CD4-positive, alpha-beta T cell treated with Interleukin-17A for 1 hour (primary cell): ENCODE measurements at regions not wholly inside any gene's neighbourhood (a gene's known extent, or its start where the extent isn't known, plus 50 kb on each side); places are given as distances from the start of the nearest gene placed in this dataset.
"Not testable (repeated sequence)": the region's sequence is repeated elsewhere in the genome, so short reads cannot be mapped to it uniquely, and the experiment has no call there.

Experiments used
- DNase-seq: peaks from one replicate; pipeline ENCODE4 v3.0.0-alpha.2; 2020

DNA sequence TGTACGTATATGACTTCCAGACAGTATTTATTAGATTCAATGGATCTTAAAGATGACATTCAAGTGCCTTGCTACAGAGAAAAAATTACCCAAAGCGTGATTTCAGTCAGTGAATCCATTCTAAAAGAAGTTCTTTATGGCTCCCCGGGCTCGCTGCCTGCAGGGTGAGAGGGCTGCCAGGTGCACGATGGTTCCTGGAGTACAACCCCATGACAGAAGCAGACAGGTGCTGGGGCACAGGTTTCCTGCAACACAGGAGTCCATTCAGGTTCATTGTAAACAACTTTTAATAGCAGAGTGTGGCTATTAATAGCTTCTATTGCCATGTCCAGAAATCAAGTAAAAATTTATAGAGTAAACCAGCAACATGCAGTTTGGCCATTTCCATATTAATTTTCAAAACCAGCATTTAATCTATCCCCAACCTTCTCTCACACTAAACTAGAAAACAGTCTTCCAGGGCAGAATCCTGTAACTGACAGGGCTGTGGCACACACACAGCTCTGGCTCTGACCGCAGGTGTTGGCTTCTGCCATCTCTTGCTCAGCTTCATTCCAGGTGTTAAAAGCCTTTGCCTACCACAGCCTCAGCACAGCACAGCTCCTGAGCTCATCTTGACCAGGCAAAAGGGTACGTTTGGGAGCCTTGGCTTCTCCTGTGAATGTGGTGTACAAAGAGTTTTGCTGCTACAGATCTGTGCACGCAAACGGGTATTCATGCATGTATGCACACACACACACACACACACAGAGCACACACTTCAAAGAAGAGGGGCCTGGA, 185.9 kb downstream of the MEX3B start:
- no peak for DNase-seq

DNA sequence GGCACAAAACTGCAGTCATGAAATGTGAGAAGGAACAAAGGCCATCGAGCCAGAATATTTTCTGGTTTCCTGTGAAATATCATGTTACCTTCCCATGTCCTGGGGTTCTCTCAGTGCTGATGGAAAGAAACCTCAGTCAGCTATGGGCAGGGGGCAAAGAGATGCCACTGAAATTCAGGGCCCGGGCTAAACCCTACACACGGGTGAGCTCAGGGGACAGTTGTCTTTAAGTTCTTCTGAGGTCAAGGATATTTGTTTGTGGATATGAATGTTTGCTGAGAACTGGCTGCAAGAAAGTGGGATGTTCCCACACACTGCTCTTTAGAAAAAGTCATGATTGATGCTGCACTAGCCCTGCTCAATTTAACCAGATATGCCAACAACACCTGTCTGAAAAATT, 187.2 kb downstream of the MEX3B start:
- DNase-seq: no peak

DNA sequence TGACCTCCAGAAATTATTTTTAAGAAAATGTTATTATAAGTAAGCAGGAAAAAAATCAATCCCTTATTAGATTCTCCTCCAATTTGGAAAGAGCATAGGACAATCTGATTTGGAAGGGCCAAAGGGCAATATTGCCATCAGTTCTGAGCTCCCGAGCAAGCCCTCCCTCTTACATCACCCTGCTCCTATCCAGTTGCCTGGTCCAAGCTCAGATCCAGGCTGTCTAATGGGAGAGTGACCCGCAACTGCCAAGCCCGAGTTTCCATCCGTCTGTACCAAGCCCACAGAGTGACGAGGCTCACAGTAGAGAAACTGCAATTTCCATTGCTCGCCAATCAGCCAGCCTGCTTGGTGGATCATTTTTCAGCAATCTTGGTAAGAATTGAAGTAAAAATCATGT, 187.7 kb downstream of the MEX3B start:
- DNase-seq: no peak

DNA sequence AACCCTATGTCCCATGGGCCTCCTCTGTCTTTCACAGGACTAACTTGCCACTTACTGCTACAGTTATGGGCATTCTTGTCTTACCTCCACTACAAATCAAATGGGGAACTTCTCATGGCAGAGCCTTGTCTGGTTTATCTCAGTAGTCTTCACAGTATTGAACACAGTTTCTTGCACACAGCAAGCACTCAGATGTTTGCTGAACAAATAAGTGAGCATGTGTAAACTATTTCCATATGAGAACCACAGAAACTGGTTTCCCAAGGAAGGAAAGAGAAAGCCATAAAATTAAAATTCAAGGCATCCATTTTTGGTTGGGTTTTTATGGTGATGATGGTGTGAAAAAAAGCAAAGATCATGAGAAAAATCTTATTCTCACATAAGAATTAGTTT, 189.2 kb downstream of the MEX3B start:
- DNase-seq: no peak

- DNase-seq: no peak
These were observed 189.7 kb downstream of the MEX3B start for GRCh38 chr15:81856001-81856633.

- DNase-seq: no peak
These were observed 192.6 kb downstream of the MEX3B start for GRCh38 chr15:81853150-81853748.

DNA sequence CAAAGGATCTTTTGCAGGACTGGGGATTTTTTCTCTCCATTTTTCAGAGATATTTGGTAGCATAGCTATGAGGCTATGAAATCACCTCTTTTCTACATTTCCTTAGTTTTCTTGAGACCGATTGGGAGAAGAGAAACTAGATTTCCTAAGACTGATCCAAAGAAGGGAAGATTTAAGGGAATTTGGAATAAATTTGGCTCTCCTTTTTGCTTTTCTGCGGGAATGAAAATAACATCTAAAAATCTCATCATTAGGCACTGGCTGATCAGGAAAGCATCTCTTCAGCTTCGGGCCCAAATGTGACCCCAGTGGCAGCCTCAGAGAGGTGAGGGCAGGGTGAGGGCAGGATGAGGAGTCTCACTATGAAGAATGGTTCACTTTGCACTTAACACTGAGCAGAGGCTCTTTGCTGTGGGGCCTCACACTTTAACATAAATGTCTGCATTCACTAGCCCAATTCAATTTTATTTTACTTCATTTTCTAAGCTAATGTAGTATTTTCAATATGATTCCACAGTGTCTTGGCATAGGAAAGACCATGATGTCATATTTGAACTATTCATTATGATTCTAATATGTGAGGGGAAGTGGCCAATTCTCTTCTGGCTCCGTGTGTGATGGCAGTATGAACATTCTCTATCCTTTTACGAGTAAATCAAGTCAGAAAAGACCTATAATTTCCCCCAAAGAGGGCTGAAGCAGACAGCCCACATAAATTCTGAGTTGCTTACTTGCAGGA, 193.2 kb downstream of the MEX3B start:
- DNase-seq: no peak

DNA sequence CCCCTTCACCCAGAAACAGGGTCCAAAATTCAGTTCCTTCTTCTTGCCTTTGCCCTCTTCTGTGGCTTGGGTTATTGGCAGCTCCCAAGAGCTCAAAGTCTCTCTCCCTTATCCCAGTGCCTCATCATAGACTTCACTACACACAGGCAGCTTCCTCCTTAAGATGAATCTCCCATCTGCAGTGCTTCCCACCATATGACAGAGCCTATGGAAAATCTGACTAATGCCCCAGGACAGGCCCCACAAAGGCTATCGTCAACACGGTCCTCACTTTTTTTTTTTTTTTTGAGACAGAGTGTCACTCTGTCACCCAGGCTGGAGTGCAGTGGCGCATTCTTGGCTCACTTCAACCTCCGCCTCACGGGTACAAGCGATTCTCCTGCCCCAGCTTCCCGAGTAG, 194.1 kb downstream of the MEX3B start:
- DNase-seq: no peak

- DNase-seq: no peak
These were observed 194.5 kb downstream of the MEX3B start for GRCh38 chr15:81851325-81851724.

DNA sequence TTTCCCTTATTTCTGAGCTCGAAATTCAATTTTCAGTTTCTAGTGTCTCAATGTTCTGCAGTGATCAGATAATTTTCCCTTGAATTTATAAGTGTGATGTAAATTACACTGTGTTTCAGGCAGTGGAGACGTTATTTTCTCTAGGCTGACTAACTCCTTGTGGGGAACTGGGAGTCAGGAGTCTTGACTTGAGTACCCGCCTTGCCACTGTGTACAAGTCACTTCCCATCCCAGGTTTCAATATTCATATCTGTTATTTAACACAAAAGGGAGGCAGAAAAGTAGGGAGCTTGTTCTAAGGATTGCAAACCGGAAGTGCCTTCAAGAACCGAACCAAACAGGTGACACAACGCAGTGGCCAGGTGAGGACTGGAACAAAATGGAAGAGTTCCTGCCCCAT, 196.5 kb downstream of the MEX3B start:
- no peak for DNase-seq

GRCh38 chr15:81848701-81849100, 197.1 kb downstream of the MEX3B start:
- DNase-seq: no peak

DNA sequence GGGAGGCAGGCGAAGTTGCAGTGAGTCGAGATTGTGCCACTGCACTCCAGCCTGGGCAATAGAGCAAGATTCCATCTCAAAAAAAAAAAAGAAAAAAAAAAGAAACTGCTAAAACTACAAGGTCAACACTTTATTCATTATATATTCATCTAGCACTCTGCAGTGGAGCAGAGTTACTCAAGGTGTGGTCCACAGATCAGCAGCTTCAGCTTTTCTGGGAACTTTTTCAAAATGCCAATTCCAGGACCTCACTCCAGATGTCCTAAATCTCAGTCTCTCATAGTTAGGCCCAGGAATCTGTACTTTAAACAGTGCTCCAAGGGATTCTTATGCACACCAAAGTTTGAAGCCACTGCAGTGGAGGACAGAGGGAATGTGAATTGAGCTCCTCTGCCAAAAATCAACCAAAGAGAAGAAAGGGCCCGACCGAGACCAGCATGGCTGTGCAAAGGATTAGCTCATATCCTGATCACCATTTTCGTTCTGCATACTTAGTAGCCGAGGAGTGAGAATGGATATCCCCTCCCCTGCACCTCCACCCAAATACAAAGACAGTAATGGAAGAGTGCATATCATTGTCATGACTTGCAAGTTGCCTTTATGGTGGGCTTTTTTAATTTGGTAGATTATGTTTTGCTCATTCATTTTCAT, 201.9 kb downstream of the MEX3B start:
- DNase-seq: no peak

- DNase-seq: no peak
These were observed 202.6 kb downstream of the MEX3B start for GRCh38 chr15:81843226-81843625.

- no peak for DNase-seq
These were observed 206.4 kb downstream of the MEX3B start for GRCh38 chr15:81839387-81839786.

DNA sequence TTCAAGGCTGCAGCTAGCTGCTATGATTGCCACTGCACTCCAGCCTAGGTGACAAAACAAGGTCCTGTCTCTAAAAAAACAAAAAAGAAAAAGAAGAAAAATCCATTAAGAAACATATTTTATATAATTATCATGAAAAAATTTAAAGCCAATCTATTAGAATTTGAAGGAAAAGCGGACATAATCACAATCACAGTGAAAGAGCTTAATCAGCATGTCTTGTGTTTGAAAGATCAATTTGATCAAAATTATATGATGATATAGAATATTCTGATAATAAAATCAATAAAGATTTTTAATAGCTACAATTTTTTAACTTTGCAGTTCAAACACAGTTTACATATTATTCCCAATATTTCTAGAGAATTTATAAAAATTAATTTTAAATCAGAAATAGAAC, 210.1 kb downstream of the MEX3B start:
- no peak for DNase-seq

DNA sequence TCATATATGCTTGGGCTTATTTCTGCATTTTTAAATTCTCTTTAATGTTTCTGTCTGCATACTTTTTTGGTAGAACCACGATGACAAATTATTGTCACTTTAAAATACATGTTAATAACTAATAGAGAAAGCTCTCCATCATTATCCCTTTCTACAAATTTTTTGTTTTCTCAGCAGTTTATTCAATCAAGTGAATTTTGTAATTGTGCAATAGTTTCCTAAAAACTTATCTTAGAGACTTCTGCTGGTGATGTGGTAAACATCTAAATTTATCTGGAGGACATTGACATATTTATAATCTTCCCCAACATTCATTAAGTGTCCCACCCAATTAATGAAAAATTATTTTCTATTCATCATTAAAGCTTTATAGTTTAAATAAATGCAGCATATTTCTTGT, 215.3 kb downstream of the MEX3B start:
- no peak for DNase-seq

GRCh38 chr15:81829918-81830317, 215.9 kb downstream of the MEX3B start:
- DNase-seq: no peak

DNA sequence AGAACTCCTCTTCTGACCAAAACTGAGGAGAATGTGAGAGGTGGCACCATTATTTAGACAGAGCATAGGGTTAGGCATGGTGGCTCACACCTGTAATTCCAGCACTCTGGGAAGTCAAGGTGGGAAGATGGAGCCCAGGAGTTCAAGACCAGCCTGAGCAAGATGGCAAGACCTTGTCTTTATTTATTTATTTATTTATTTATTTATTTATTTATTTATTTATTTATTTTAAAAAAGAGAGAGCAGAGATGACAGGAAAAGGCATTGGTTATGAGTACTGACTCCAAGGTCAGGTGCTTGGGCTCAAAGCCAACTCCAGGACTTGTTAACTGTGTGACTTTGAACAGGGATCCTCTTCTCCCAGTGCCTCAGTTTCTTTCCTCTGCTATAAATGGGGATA, 217.7 kb downstream of the MEX3B start:
- DNase-seq: no peak

GRCh38 chr15:81825136-81825535, 220.7 kb downstream of the MEX3B start:
- DNase-seq: no peak

- not testable (repeated sequence) for DNase-seq
These were observed 223.2 kb downstream of the MEX3B start for GRCh38 chr15:81822587-81822986.

- no peak for DNase-seq
These were observed 225.7 kb downstream of the MEX3B start for GRCh38 chr15:81819924-81820635.

DNA sequence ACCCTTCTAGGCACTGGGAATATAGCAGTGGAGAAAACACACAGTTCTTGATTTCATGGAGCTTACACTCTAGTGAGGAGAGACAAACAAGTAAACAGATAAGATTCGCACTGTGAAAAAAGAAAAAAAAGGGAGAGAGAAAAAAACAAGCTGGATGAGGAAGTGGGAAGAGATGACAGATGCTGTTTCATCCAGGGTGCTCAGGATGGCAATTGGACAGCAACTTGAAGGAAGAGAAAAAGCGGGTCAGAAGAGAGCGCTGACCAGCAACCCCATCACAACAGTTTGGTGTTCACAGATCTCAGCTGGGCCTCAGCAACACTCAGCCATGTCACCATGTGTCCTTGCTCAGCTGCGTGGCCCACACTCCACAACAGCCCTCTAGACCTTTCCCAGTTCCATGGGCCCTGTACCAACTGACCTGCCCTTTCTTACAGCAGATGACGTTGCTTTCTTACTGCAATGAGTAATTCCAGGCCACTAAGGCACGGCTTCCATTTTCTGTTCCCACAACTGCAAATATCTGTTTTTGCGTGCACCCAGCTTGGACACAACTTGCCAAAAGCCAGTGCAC, 230.8 kb downstream of the MEX3B start:
- no peak for DNase-seq
